HG02798 (cell line): ENCODE measurements at regions not wholly inside any gene's neighbourhood (a gene's known extent, or its start where the extent isn't known, plus 50 kb on each side); places are given as distances from the start of the nearest gene placed in this dataset.

Experiments
- ATAC-seq: cut with Tn5 transposase; IDR thresholded peaks from one replicate; pipeline ENCODE4 v1.9.1; 2021; ENCODE audit warnings: mild to moderate bottlenecking; ENCODE audit not compliant: unreplicated experiment, poor library complexity

DNA sequence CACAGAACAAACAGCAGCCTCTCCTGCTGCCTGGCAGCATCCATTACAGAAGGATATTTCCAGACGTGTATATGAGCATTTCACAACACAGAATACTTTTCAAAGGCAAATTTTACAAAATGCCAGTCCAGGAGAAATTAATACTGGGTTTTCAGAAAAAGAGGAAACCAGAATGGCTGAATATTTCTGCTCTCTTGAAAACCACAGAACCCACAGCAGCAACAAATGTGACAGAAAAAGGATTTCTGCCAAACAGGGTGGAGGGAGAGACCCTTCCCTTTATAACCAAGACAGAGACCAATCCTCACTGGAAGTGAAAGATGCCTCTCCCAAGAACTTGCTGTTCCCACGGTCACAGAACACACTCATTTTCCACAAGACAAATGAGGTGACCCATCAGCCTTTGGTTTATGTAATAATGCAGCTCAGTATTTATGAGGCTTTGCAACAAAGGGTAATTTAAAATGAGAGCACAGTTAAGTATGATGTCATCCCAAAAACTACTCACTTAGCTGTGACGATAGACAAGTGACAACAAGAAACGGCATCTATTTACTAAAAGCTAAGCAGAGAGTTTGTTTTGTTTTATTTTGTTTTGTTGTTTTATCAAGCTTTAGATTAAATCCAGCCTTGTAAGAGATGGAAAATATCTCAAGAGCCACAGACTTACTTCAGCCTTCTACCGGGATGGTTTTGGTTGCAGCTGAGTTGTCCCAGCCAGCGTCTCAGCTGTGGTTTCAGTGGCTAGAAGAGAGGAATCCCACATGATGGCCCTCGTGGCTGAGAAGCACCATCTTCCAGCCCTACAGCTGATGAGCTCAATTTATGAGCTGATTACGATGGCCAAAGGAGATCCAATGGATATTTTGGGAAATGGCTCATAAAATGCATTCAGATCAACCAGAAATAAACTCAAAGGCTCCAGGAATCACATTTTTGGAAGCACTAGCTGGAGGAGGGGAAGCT is 249.3 kb upstream of the AGAP1 start:
- ATAC-seq: no peak

DNA sequence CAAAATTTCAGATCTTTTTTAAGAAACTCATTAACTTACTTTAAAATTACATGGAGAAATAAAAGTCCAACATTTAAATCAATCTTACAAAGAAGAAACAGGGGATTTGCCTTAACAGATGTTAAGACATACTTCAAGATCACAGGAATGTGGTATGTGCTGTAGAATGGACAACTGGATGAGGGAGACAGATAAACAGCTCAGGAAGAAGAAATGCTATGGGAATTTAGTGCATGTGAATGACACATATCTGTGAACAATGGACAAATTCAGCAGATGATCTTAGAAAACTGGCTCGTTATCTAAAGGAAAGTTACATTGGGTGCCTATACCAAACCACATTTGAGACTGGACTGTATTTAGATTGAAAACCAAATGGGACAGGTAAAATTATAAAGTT is 246.8 kb upstream of the AGAP1 start:
- no peak for ATAC-seq

DNA sequence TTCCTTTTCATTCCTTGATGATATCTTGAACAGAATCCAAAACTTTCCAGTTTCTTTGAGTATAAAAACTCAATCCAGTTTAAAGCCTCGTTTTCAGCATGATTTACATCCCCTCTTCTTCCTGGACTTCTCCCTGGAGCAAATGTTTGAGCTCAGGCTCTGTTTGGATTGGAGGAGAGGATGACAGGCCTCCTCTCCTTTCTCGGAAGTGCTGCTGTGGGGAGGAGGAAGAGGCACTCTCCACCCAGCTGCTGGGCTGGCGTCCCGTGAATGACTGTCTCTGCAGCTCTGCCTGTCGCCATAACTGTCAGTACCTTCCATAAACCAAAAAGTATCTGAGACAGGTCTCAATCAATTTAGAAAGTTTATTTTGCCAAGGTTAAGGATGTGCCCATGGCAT is 238.2 kb upstream of the AGAP1 start:
- ATAC-seq: no peak

DNA sequence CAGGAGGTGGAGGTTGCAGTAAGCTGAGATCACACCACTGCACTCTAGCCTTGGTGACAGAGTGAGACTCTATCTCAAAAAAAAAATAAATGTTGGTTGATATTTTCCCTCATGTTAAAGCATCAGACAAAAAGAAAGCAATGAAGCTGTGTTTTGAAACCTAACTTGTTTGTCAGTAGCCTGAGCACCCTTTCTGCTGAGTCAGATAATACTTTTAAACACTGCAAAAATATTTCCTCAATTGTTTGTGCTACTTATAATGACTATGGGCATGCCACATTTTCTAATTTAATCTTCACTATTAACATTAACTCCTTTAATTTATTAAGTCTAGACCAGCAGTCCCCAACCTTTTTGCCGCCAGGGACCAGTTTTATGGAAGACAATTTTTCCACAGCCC is 236.3 kb upstream of the AGAP1 start:
- no peak for ATAC-seq

DNA sequence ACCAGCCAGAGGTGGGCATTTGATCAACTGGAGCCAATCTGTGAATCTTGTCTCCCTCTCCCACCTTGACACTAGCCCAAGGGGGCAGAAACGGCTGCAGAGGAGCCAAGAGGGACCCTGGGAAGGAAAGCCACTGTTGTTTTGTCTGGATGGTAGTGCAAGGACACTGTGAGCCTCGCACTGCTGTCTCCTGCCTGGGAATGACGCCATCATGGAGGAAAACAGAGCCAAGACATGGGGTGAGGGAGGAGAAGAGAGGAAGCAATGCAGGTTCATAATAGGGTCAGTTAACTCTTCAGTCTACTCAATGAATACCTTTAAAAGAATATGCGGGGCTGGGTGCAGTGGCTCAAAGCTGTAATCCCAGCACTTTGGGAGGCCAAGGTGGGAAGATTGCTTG is 231.1 kb upstream of the AGAP1 start:
- ATAC-seq: no peak

DNA sequence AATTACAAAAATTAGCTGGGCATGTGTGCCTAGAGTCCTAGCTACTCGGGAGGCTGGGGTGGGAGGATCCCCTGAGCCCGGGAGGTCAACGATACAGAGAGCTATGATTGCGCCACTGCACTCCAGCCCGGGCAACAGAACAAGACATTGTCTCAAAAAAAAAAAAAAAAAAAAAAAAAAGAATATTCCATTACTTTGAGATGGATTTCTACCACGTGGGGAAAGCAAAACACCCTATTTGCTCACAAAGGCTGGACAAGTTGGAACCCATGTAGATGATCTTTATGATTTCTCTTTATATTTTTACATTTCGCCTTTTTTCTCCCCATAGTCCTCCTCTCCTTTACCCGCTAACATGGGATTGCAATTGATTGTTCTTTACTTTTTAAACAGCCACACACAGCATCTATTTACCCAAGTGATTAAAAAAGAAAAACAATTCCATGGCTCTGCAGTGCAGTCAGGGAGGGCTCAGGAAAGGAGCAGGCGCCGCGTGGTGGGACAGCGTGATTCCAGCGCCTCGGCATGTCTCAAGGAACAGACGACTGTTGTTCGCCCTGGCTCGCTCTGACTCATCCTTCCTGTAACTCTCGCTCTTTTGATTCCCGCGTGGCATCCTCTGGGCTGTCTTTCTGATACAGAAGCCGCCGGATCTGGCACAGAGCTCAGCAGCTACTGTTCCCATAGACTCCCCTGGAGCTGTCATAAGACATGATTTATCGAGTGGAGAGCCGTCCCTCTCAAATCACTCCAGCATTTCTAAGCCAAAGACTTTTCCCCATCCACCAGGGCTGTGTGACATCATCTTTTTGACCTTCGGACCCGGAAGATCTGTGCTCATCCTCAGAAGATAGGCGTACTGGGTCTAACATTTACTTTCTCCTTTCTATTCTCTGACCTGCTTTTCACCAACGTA is 230.4 kb upstream of the AGAP1 start:
- no peak for ATAC-seq

DNA sequence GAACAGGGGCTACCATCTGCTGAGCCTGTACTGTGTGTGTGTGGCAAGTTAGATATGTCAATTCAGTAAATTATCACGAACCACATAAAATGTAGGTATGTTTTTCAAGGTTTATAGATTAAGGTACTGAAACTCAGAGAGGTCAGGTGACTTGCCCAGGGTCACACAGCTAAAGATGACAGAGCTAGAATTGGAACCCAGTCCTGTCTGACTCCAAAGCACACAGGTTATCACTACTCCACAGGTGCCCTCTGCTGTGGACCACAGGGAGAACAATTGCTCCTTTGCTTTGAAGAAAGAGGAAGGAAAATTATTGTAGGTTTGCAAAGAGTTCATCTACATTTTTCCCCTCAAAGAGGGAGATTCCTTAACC is 229.7 kb upstream of the AGAP1 start:
- no peak for ATAC-seq

DNA sequence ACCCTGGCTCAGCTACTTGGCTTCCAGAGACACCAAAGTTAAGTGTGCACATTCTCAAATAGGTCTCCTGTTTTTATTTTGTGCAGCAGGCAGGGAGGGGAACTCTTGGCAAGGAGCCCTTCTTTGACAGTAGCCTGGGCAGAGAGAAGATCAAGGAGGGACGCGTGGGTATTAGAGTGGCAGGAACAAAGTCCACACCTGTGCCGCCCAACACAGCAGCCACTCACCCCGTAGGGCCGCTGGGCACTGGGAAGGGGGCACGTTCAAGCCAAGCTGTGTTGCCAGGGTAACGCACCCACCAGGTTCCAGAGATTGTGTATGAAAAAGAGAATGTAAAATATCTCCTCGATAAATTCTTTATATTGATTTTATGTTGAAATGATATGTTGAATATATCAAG is 229.3 kb upstream of the AGAP1 start:
- ATAC-seq: no peak

DNA sequence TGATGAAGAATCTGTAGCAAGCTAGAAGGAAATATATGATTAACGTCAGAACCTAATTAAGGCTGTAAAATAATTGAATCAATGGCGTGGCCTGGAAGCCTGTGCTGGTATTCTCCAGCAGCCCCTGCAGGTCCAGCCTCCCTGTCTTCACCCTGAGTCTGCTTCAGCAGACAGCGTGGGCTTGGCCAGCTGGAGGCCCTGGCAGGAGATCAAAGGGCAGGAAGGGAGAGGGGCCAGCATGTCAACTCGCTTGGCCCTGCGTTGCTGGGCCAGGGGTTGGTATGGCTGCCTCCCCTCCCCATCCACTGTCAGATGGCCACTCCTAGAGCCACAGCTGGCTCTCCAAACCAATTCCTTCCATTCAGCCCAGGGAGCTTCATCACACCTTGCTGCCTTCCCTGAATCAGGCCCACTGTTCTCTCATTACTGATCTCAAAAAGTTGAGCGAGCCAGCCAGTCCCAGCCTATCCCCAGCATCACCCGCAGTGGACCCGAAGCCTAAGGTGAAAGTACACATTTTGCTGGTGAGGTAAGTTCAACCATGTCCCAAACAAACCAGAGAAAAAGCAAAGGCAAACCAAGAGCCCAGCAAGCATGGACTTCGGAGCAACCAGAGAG is 228.4 kb upstream of the AGAP1 start:
- ATAC-seq: no peak

DNA sequence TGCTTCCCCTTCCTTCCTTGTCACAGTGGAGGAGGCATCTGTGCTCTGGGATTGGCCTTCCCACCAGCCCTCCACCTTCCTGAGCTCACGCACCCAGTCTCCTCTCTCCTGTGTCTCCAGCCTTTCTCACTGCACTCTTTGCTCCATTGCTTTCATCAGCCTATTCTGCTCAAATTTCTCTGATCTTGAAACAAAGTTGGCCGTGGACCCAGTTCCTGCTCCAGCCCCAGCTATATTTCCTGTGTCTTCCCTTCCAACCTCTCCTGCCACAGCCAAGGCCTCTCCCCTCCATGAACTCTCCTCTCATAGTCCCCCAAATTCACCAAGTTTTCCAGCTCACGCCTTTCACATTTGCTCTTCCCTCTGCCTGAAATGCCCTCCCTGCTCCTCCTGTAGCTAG is 226.6 kb upstream of the AGAP1 start:
- ATAC-seq: no peak

DNA sequence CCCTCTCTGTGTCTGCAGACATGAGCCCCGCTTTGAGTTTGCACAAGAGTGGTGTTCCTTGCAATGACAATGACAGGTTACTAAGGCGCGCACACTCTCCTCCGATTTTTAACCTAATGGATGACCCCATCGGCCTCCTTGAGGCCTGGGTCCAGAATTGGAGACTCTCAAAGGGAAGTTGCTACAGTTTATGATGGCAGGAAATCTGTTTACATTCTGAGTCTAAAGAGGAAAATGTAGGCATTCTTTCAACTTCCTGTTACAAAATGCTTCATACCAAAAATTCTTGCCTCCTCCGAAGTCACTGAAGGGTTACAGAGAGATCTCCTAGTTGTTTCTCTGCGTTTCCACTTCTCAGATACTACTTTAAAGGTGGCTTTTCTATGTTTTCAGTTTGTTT is 225.3 kb upstream of the AGAP1 start:
- ATAC-seq: no peak

DNA sequence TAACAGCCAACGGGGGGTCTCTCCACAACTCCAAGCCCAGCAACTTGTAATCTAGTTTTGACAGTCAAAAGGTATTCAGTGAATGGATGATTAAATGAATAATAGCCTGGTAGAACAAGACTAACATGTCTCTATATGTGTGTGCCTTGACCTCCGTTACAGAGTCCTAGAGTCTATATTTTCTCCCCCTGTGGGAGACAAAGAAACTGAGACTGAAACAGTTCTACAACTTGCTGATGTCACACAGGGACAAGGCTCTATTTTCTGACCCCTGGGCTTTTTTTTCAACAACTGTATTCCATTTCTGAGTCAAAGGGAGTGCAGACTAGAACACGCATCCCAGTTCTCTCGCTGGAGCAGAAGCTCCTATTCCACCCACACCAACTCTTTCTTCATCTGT is 223.6 kb upstream of the AGAP1 start:
- ATAC-seq: no peak

DNA sequence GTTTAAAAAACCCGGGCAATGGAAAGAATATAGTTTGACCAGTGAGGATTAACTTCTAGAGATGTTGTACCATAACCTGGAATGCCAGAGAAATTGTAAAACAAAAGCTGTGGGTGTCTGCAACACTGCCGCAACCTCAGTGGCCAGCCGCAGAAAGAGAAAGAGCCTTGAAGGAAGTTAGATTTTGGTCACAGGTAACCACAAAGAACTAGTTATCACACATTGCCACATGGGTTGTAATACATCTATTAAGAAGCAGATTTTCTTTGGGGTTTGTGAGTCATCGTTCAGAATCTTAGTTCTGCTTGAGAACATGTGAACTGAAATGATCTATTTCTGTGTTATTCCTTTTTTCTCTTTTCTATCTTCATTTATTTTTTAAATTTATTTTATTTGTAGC is 222.9 kb upstream of the AGAP1 start:
- ATAC-seq: peak; percentile 77

DNA sequence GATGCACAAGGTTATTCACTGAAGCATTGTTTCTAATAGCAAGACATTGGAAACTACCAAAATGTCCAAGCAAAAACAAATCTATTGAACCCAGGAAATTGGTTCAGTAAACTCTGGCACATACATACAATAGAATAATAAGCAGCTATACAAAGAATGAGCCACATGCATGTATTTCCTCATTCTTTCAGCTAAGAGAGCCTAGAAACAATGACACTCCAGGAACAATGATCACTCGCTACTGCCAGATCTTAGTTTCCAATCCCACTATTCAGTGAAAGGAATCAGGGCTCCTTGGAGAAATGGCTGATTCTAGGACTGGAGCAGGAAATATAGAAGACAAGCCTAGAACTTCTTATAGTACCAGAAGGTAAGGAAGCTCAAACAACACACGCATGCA is 221.9 kb upstream of the AGAP1 start:
- ATAC-seq: no peak

DNA sequence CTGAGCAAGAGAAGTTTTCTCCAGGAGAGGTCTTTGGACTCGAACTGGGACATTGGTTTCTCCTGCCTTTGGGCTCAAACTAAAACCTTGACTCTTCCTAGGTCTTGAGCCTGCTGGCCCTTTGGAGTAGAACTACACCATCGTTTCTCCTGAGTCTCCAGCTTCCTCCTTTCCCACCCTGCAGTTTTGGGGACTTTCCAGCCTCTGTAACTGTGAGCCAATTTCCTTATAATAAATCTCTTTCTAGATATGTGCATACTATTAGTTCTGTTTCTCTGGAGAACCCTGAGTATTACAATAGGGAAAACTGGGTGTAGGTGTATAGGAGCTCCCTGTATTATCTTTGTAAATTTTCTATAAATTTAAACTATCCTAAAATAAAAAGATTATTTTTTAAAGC is 219.8 kb upstream of the AGAP1 start:
- ATAC-seq: no peak

DNA sequence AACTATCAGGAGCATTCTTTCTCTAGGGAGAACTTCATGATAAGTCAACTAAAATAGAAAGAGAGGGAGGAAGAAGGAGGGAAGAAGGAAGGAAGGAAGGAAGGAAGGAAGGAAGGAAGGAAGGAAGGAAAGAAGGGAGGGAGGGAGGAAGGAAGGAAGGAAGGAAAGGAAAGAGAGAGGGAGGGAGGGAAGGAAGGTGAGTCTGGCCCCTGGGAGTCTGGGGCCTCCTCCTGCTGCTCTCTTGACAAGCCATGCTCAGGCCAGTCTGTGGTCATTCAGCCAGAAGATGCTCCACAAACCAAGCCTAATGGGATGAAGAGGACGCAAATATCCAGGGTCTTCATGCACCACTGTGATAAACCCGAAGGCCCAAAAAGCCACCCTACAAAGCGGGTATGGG is 216.4 kb upstream of the AGAP1 start:
- ATAC-seq: no peak

DNA sequence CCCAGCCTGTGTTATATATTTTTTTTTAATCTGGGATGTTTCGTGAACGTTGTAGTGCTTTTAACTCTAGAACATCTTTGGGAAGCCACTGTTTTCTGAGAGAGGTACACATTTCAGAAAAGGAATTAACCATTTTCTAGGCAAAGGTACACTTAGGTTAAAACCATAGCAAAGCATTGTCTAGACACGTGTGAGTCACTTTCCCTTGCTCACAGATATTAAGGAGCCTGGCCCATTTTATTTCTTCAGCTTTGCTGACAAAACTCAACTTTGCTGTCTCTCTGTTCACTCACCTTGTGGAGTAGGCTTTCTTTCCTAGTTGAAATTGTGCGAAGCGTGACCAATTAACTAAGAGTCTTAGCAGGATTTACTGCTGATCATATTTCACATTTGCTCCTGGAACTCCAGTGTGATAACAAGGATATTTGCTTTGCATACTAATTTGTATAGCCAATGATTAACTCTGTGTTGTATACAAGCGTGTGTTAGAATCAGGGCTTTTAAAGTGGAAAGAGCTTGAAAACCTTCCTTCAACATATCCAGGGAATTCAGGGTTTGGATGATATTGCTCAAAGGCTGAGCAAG is 215.0 kb upstream of the AGAP1 start:
- no peak for ATAC-seq

DNA sequence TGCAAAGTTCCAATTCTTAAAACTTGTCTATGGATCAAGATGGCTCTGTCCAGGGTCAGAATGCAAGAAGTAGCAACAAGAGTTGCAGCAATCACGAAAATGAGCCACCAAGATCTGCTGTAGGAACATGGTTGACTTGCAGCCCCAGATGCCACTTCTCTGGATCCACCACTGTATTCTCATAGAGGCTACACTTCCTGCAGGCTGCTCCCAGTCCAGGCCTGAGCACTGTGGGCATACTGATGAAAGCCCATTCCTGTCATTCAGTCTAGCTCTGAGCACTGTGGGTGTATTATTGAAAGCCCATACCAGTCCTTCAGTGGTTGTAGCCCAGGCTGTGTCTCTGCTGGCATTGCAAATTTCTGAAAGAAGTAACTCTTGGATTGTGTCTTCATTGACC is 213.9 kb upstream of the AGAP1 start:
- no peak for ATAC-seq

DNA sequence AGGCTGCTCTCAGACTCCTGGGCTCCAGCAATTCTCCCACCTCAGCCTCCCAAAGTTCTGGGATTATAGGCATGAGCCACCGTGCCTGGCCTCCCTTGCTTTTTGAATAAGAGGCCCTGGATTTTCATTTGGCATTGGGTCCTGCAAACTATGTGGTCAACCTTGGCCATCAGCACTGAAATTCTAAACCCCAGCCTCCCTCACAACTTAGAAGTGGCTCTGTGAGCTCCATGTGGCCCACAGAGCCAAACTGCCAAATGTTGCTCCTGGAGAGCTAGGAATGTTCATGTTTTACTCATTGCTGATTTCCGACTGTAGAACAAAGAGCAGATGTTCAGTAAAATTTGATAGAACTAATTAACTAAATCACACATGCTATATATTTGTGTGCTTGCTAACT is 210.6 kb upstream of the AGAP1 start:
- ATAC-seq: no peak

DNA sequence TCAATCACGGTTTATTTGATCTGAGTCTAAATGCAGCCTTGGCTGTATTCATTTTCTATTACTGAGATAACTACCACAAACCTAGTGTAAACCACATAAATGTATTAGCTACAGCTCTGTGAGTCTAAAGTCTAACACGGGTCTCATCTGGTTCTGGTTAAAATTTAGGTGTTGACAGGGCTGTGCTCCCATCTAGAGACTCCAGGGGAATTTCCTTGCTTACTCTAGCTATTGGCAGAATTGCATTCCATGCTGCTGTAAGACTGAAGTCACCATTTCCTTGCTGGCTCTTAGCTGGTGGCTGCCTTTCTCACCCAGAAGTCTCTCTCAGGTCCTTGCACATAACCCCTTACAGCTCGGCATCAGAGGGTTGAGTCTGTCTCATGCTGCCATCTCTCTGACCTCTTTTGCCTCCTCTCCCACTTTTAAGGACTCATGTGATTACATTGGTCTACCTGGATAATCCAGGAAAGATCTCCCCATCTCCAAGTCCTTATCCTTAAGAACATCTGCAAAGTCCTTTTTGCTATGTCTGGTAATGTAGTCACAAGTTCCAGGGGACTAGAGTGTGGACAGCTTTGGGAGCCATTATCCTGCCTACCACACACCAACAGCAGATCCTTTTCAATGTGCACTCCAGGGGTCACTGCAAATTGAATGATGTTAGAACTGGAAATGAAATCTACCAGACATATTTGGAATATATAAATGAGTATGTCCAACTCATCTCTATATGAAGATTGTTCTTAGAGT is 207.0 kb upstream of the AGAP1 start:
- no peak for ATAC-seq
